Adrenal gland (tissue), 9 donors: ENCODE measurements at regions not wholly inside any gene's neighbourhood (a gene's known extent, or its start where the extent isn't known, plus 50 kb on each side); places are given as distances from the start of the nearest gene placed in this dataset.

ENCODE experiments used
- DNase-seq, 7 donors: peaks; one replicate each; pipeline ENCODE4 v3.0.0-alpha.2; 2019 to 2020
- H3K27ac ChIP-seq, 5 donors: fragments of 200-600 bp; sonication (generic) in 4 of 5; 1 replicate in 3 of 5; 2 replicates in 2 of 5; pipeline versions ENCODE4 v1.5.1 to v1.8.0; 2016 to 2020; ENCODE audit warnings: mild to moderate bottlenecking in 1 of 5
- H3K27me3 ChIP-seq: fragments of 200-600 bp; 2 replicates; pipeline ENCODE4 v1.8.0; 2021
- H3K36me3 ChIP-seq, 2 donors: fragments of 200-600 bp; replicated peaks in 1 of 2; 1 replicate in 1 of 2; 2 replicates in 1 of 2; pipeline versions ENCODE4 v1.5.1 to v1.8.0; 2018 to 2022
- H3K4me1 ChIP-seq, 2 donors: fragments of 200-600 bp; replicated peaks in 1 of 2; 1 replicate in 1 of 2; 2 replicates in 1 of 2; pipeline versions ENCODE4 v1.5.1 to v1.8.0; 2018 to 2021
- H3K4me3 ChIP-seq, 4 donors: fragments of 200-600 bp; sonication (generic) in 3 of 4; one replicate each; pipeline ENCODE4 v1.5.1; 2016 to 2018
- H3K9me3 ChIP-seq, 3 donors: fragments of 200-600 bp; sonication (generic) in 1 of 3; replicated peaks in 1 of 3; 1 replicate in 2 of 3; 2 replicates in 1 of 3; pipeline versions ENCODE4 v1.5.1 to v1.8.0; 2016 to 2021
- CTCF ChIP-seq, 6 experiments: fragments of 450-650 bp in 4 of 6; fragments of 200-600 bp in 2 of 6; sonication (generic) in 1 of 6; IDR thresholded peaks; 1 replicate in 5 of 6; 2 replicates in 1 of 6; pipeline versions ENCODE4 v1.5.1 to v1.8.0; 2016 to 2021; ENCODE audit warnings: antibody characterized with exemption in 6 of 6, mild to moderate bottlenecking in 2 of 6, moderate library complexity in 1 of 6
- POLR2A ChIP-seq, 2 donors: fragments of 450-650 bp; IDR thresholded peaks; one replicate each; pipeline ENCODE4 v1.6.1; 2017; ENCODE audit warnings: antibody characterized with exemption in 2 of 2, mild to moderate bottlenecking in 2 of 2, moderate library complexity in 1 of 2
- WGBS, 4 donors: extraction: QIAGEN DNeasy Blood & Tissue Kit in 2 of 4; methylation state at CpG; one replicate each; pipeline versions ENCODE4 v1.1.5 to v1.1.7; 2013 to 2017; 5-methylcytosine and 5-hydroxymethylcytosine counted together
- intact Hi-C, 2 donors: fragments of 100-400 bp; cut with DNase I; formaldehyde crosslinking; loops; one replicate each; pipeline versions ENCODE4 v1.14.1 to v1.15.0; 2022 to 2023
- donor health status: healthy with polysubstance abuse.
- donor health status: Bipolar disorder and iron deficiency.
- donor health status: DM: yes; HTN: yes; CAD: no.
- donor health status: DM: no; HTN: no; CAD: no.
- donor health status: DM: no; HTN: no; CAD: no.

GRCh38 chr10:128295003-128295402 lies 168.8 kb upstream of the MKI67 start:
- H3K36me3 ChIP-seq = no peaks in the 10 kb centered on the region
- peaks cover 4% of the 10 kb centered on the region for H3K27me3 ChIP-seq
- TF ChIP-seq POLR2A (IDR thresholded peaks at IDR 0.05) (no peak), CTCF (IDR thresholded peaks at IDR 0.05) (no peak)
- no peaks in the 10 kb centered on the region for H3K4me1 ChIP-seq
- no peak overlapping the region for H3K4me3 ChIP-seq
- no peak overlapping the region for H3K27ac ChIP-seq
- no peak for DNase-seq
- intact Hi-C loops = no loop called here
- WGBS, 4 donors = 69 to 82% (median 77%) methylated on average over 7 of the region's 7 CpGs
- H3K9me3 ChIP-seq = peaks cover 0 to 5% (median 0%) of the 10 kb centered on the region in 3 donors

DNA sequence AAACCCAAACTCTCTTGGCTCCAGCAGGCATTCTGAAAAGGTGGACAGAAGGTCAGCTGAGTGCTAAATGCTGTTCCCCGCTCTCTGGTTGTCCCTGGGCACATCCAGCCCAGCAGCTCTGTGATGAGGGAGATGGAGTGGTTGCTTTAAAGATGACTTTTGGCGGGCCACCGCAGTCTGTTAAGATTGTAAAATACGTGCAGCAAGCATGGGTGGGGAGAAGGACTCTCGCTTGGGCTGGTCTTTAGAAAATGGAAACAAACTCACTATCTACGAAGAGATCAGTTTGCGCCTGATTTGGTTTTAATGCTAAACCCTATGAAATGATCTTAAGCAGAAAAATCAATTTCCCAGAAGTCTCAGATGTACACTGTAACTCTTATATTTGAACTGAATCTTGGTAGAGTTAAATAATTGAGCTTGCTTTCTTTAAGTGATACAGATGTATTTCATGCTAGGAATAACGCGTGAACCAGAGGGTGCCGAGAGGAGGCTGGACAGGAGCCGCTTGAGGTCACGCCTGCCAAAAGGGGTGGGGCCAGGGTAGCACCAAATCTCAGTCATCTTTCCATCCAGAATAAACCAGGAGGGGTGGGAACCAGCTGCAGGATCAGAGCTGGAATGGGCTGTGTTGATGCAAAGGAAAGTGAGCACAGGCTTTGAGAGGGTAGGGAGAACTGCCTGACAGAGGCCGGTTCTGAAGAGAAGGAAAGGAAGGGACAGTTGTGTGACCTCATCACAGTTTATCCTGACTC lies 170.2 kb upstream of the MKI67 start:
- Histone ChIP-seq H3K36me3 (no peaks in the 10 kb centered on the region), H3K9me3 (no peaks in the 10 kb centered on the region), H3K27ac (no peak overlapping the region), H3K4me3 (no peak overlapping the region), H3K27me3 (no peaks in the 10 kb centered on the region), H3K4me1 (no peaks in the 10 kb centered on the region)
- DNase-seq = no peak
- 71 to 79% (median 75%) methylated on average over 13 of the region's 13 CpGs for WGBS, 4 donors
- intact Hi-C loops = no loop called here
- no peak for TF ChIP-seq CTCF (IDR thresholded peaks at IDR 0.05)
- TF ChIP-seq POLR2A (IDR thresholded peaks at IDR 0.05) = no peak

GRCh38 chr10:128297709-128298378 lies 171.6 kb upstream of the MKI67 start:
- Histone ChIP-seq H3K4me1 (no peaks in the 10 kb centered on the region), H3K36me3 (no peaks in the 10 kb centered on the region), H3K27me3 (no peaks in the 10 kb centered on the region), H3K4me3 (no peak overlapping the region), H3K27ac (no peak overlapping the region), H3K9me3 (no peaks in the 10 kb centered on the region)
- TF ChIP-seq POLR2A (IDR thresholded peaks at IDR 0.05) (no peak), CTCF (IDR thresholded peaks at IDR 0.05) (no peak)
- 42 to 57% (median 49%) methylated on average over 10 to 11 of the region's 11 CpGs for WGBS, 4 donors
- intact Hi-C loops = no loop called here
- DNase-seq = peak in 1 of 7 donors; percentile 2

GRCh38 chr10:128298587-128298986 lies 172.4 kb upstream of the MKI67 start:
- WGBS, 4 donors = 61 to 67% (median 62%) methylated on average over 4 of the region's 4 CpGs
- TF ChIP-seq POLR2A (IDR thresholded peaks at IDR 0.05) (no peak), CTCF (IDR thresholded peaks at IDR 0.05) (no peak)
- DNase-seq = no peak
- intact Hi-C loops = no loop called here
- H3K36me3 ChIP-seq = no peaks in the 10 kb centered on the region
- H3K9me3 ChIP-seq = no peaks in the 10 kb centered on the region
- no peak overlapping the region for H3K4me3 ChIP-seq
- no peaks in the 10 kb centered on the region for H3K4me1 ChIP-seq
- H3K27me3 ChIP-seq = no peaks in the 10 kb centered on the region
- no peak overlapping the region for H3K27ac ChIP-seq
